K562 (cell line): ENCODE measurements at regions not wholly inside any gene's neighbourhood (a gene's known extent, or its start where the extent isn't known, plus 50 kb on each side); places are given as distances from the start of the nearest gene placed in this dataset.
A peak's percentile ranks its signal among the peaks of the same experiment; 100 is the strongest.

Experiments used
- AFF4 ChIP-seq: sonication (generic); formaldehyde crosslinking; IDR thresholded peaks from 2 replicates; pipeline ENCODE4 v1.8.0; 2023; ENCODE audit warnings: mild to moderate bottlenecking, missing genetic modification reagents
- ARID2 ChIP-seq: fragments of 450-650 bp; IDR thresholded peaks from 2 replicates; pipeline ENCODE4 v1.6.1; 2017; ENCODE audit warnings: antibody characterized with exemption, mild to moderate bottlenecking
- ATF7 ChIP-seq: fragments of 450-650 bp; IDR thresholded peaks from 2 replicates; pipeline ENCODE4 v1.7.1; 2014; ENCODE audit warnings: mild to moderate bottlenecking, moderate library complexity
- CBX2 ChIP-seq: fragments of 200-600 bp; sonication (generic); IDR thresholded peaks from one replicate; pipeline ENCODE4 v1.6.1; 2012; ENCODE audit warnings: mild to moderate bottlenecking, low read length, inconsistent platforms; ENCODE audit not compliant: insufficient read depth, poor library complexity, severe bottlenecking
- CBX3 ChIP-seq, 2 experiments: IDR thresholded peaks; 1 replicate in 1 of 2; 2 replicates in 1 of 2; pipeline ENCODE4 v1.6.1; 2012; ENCODE audit warnings: inconsistent platforms in 2 of 2, low read length in 2 of 2, borderline replicate concordance in 1 of 2, control low read depth in 1 of 2
- CTBP1 ChIP-seq: fragments of 450-650 bp; IDR thresholded peaks from 2 replicates; pipeline ENCODE4 v1.6.1; 2016; ENCODE audit warnings: borderline replicate concordance
- DLX4 ChIP-seq: fragments of 250-450 bp; sonication (Bioruptor Pico); IDR thresholded peaks from 2 replicates; pipeline ENCODE4 v1.6.1; 2021; ENCODE audit warnings: mild to moderate bottlenecking
- FIP1L1 ChIP-seq: fragments of 200-400 bp; formaldehyde crosslinking; IDR thresholded peaks from 2 replicates; pipeline ENCODE4 v1.6.1; 2018; ENCODE audit warnings: mild to moderate bottlenecking, low read depth, low read length; ENCODE audit not compliant: poor library complexity, severe bottlenecking
- GABPB1 ChIP-seq: sonication (generic); formaldehyde crosslinking; IDR thresholded peaks from 2 replicates; pipeline ENCODE4 v1.8.0; 2022; ENCODE audit warnings: mild to moderate bottlenecking, missing genetic modification reagents
- HDAC3 ChIP-seq: fragments of 450-650 bp; IDR thresholded peaks from 2 replicates; pipeline ENCODE4 v1.6.1; 2018; ENCODE audit warnings: borderline replicate concordance, mild to moderate bottlenecking, moderate library complexity; ENCODE audit not compliant: partially characterized antibody
- ID3 ChIP-seq, 2 experiments: fragments of 250-450 bp in 1 of 2; fragments of 450-650 bp in 1 of 2; sonication (Bioruptor Pico) in 1 of 2; IDR thresholded peaks; 2 replicates each; pipeline versions ENCODE4 v1.6.1 to v1.8.0; 2016 to 2021; ENCODE audit warnings: mild to moderate bottlenecking in 2 of 2, moderate library complexity in 2 of 2, missing compliant biosample characterization in 1 of 2, missing genetic modification characterization in 1 of 2
- JUND ChIP-seq, 2 experiments: IDR thresholded peaks; 2 replicates in 1 of 2; 3 replicates in 1 of 2; pipeline ENCODE4 v1.6.1; 2011; ENCODE audit warnings: borderline replicate concordance in 2 of 2, low read depth in 2 of 2, low read length in 2 of 2, improper control_type of control experiment in 1 of 2, missing biosample characterization in 1 of 2, missing genetic modification characterization in 1 of 2, missing genetic modification reagents in 1 of 2
- MAX ChIP-seq: sonication (generic); formaldehyde crosslinking; IDR thresholded peaks from 2 replicates; pipeline ENCODE4 v1.9.0; 2022; ENCODE audit warnings: mild to moderate bottlenecking, missing genetic modification reagents
- NFRKB ChIP-seq: fragments of 450-650 bp; IDR thresholded peaks from 2 replicates; pipeline ENCODE4 v1.6.1; 2016; ENCODE audit warnings: low read depth
- SAFB ChIP-seq: fragments of 200-400 bp; formaldehyde crosslinking; IDR thresholded peaks from 2 replicates; pipeline ENCODE4 v1.6.1; 2017; ENCODE audit warnings: low read depth, low read length, borderline replicate concordance
- SMARCA4 ChIP-seq: fragments of 450-650 bp; IDR thresholded peaks from 2 replicates; pipeline ENCODE4 v1.6.1; 2016
- TAF9B ChIP-seq: fragments of 450-650 bp; IDR thresholded peaks from 2 replicates; pipeline ENCODE4 v1.6.1; 2018; ENCODE audit warnings: mild to moderate bottlenecking; ENCODE audit not compliant: partially characterized antibody
- ZNF121 ChIP-seq: sonication (generic); formaldehyde crosslinking; conservative IDR thresholded peaks from 2 replicates; pipeline ENCODE4 v1.8.0; 2022; ENCODE audit warnings: missing genetic modification reagents
- ZNF24 ChIP-seq: fragments of 450-650 bp; IDR thresholded peaks from 2 replicates; pipeline ENCODE4 v1.6.1; 2016
- ZNF280A ChIP-seq: fragments of 450-650 bp; IDR thresholded peaks from 2 replicates; pipeline ENCODE4 v1.6.1; 2018; ENCODE audit warnings: mild to moderate bottlenecking, low read depth; ENCODE audit not compliant: partially characterized antibody
- ZNF511 ChIP-seq: sonication (generic); formaldehyde crosslinking; IDR thresholded peaks from 2 replicates; pipeline ENCODE4 v1.8.0; 2022; ENCODE audit warnings: mild to moderate bottlenecking, missing genetic modification reagents

- no peak for TF ChIP-seq SAFB
- no peak for TF ChIP-seq NFRKB
- TF ChIP-seq CBX2: no peak
- TF ChIP-seq TAF9B: no peak
- TF ChIP-seq JUND (IDR thresholded peaks at IDR 0.05; ENCODE audit: borderline replicate concordance, low read depth, low read length): no peak
- peak; percentile 65; the same call in 2 of the 3 replicates for TF ChIP-seq JUND (tag; IDR thresholded peaks at IDR 0.05; ENCODE audit: borderline replicate concordance, low read depth, low read length)
- TF ChIP-seq AFF4 (CRISPR knock-in tag): no peak
- TF ChIP-seq ZNF121: no peak
- no peak for TF ChIP-seq ID3 (CRISPR knock-in tag; IDR thresholded peaks at IDR 0.05)
- TF ChIP-seq ID3 (tag; IDR thresholded peaks at IDR 0.05): no peak
- TF ChIP-seq DLX4 (CRISPR knock-in tag): no peak
- no peak for TF ChIP-seq ZNF280A
- no peak for TF ChIP-seq HDAC3
- TF ChIP-seq GABPB1 (CRISPR knock-in tag): no peak
- TF ChIP-seq ZNF24: no peak
- TF ChIP-seq CTBP1: peak; percentile 17; the same call in 1 of the 2 replicates
- TF ChIP-seq MAX (CRISPR knock-in tag): no peak
- TF ChIP-seq FIP1L1: no peak
- TF ChIP-seq CBX3 (IDR thresholded peaks at IDR 0.05; ENCODE audit: borderline replicate concordance in 1 of 2, low read length in 2 of 2): no peak
- no peak for TF ChIP-seq ARID2
- peak; percentile 57 for TF ChIP-seq SMARCA4
- TF ChIP-seq ATF7: no peak
- TF ChIP-seq ZNF511 (CRISPR knock-in tag): no peak
Observed at GRCh38 chr7:12801107-12801506, 113.7 kb downstream of the ARL4A start (continued).
